HG03442 (cell line): ENCODE measurements at regions not wholly inside any gene's neighbourhood (a gene's known extent, or its start where the extent isn't known, plus 50 kb on each side); places are given as distances from the start of the nearest gene placed in this dataset.

Experiments used
- ATAC-seq: cut with Tn5 transposase; IDR thresholded peaks from one replicate; pipeline ENCODE4 v1.9.1; 2021; ENCODE audit warnings: mild to moderate bottlenecking, moderate library complexity; ENCODE audit not compliant: unreplicated experiment

- no peak for ATAC-seq
Observed at GRCh38 chr1:216894494-216894893, 171.3 kb upstream of the ESRRG start.

- ATAC-seq = no peak
Observed at GRCh38 chr1:216892581-216893160, 169.4 kb upstream of the ESRRG start.

- ATAC-seq = no peak
Observed at GRCh38 chr1:216890871-216891270, 167.6 kb upstream of the ESRRG start.

- no peak for ATAC-seq
Observed at GRCh38 chr1:216888731-216889130, 165.5 kb upstream of the ESRRG start.

- ATAC-seq = no peak
Observed at GRCh38 chr1:216887032-216887431, 163.8 kb upstream of the ESRRG start.

- ATAC-seq = no peak
Observed at GRCh38 chr1:216884614-216885229, 161.5 kb upstream of the ESRRG start.

- no peak for ATAC-seq
Observed at GRCh38 chr1:216883518-216883917, 160.3 kb upstream of the ESRRG start.

- no peak for ATAC-seq
Observed at GRCh38 chr1:216881695-216882094, 158.5 kb upstream of the ESRRG start.

- ATAC-seq = no peak
Observed at GRCh38 chr1:216866714-216867113, 143.5 kb upstream of the ESRRG start.

GRCh38 chr1:216855810-216856209 is 132.6 kb upstream of the ESRRG start:
- ATAC-seq = no peak

- no peak for ATAC-seq
Observed at GRCh38 chr1:216854836-216855484, 131.7 kb upstream of the ESRRG start.

- no peak for ATAC-seq
Observed at GRCh38 chr1:216851073-216851472, 127.8 kb upstream of the ESRRG start.

- ATAC-seq = no peak
Observed at GRCh38 chr1:216849146-216849545, 125.9 kb upstream of the ESRRG start.

GRCh38 chr1:216847397-216848036 is 124.3 kb upstream of the ESRRG start:
- ATAC-seq = no peak

GRCh38 chr1:216846339-216846738 is 123.1 kb upstream of the ESRRG start:
- ATAC-seq = no peak

- ATAC-seq = no peak
Observed at GRCh38 chr1:216843409-216843808, 120.2 kb upstream of the ESRRG start.

GRCh38 chr1:216841165-216841564 is 117.9 kb upstream of the ESRRG start:
- ATAC-seq = no peak

- no peak for ATAC-seq
Observed at GRCh38 chr1:216836316-216836715, 113.1 kb upstream of the ESRRG start.

- ATAC-seq = no peak
Observed at GRCh38 chr1:216833509-216833908, 110.3 kb upstream of the ESRRG start.

GRCh38 chr1:216832192-216832591 is 109.0 kb upstream of the ESRRG start:
- ATAC-seq = no peak

GRCh38 chr1:216830424-216831210 is 107.4 kb upstream of the ESRRG start:
- ATAC-seq = no peak
